ENCODE measurements at regions not wholly inside any gene's neighbourhood (a gene's known extent, or its start where the extent isn't known, plus 50 kb on each side); places are given as distances from the start of the nearest gene placed in this dataset.

GRCh38 chr1:5722635-5723164 is 269.5 kb downstream of the NPHP4 start:
- Mint-ChIP-seq H3K9me3 (no peaks in the 10 kb centered on the region), H3K4me1 (no peaks in the 10 kb centered on the region), H3K4me3 (no peak overlapping the region), H3K27ac (no peak overlapping the region), H3K36me3 (no peaks in the 10 kb centered on the region), H3K27me3 (peaks cover 4% of the 10 kb centered on the region)
- DNase-seq, result no peak

- Mint-ChIP-seq H3K4me1 (no peaks in the 10 kb centered on the region), H3K36me3 (no peaks in the 10 kb centered on the region), H3K4me3 (no peak overlapping the region), H3K27ac (no peak overlapping the region), H3K9me3 (no peaks in the 10 kb centered on the region), H3K27me3 (peaks cover 4% of the 10 kb centered on the region)
- DNase-seq, result no peak
Observed at GRCh38 chr1:5721634-5722215, 270.5 kb downstream of the NPHP4 start.

DNA sequence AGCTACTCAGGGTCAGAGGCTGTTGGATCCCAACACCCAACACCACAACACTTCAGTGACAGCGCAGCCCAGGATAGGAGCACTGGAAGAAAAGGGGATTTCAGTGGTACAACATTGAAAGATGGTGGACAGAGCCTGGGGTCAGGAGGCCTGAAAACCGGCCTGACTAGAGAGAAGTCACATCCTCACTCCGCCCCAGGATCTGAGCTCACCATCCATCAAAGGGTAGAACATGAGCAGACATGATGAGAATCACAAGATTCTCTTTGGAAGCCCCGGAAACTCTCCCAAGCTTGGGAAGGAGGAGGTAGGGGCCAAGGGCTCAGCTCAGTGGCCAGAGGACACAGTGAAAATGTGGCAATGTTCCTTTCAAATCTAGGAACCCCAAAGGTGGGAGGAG is 271.3 kb downstream of the NPHP4 start:
- Mint-ChIP-seq H3K4me1 (no peaks in the 10 kb centered on the region), H3K27me3 (peaks cover 8% of the 10 kb centered on the region), H3K27ac (no peak overlapping the region), H3K9me3 (no peaks in the 10 kb centered on the region), H3K36me3 (no peaks in the 10 kb centered on the region), H3K4me3 (no peak overlapping the region)
- DNase-seq, result no peak

GRCh38 chr1:5720484-5720883 is 271.7 kb downstream of the NPHP4 start:
- H3K36me3 Mint-ChIP-seq, result no peaks in the 10 kb centered on the region
- peaks cover 8% of the 10 kb centered on the region for H3K27me3 Mint-ChIP-seq
- H3K27ac Mint-ChIP-seq, result no peak overlapping the region
- H3K4me1 Mint-ChIP-seq, result no peaks in the 10 kb centered on the region
- H3K4me3 Mint-ChIP-seq, result no peak overlapping the region
- no peaks in the 10 kb centered on the region for H3K9me3 Mint-ChIP-seq
- no peak for DNase-seq

GRCh38 chr1:5720045-5720444 is 272.2 kb downstream of the NPHP4 start:
- Mint-ChIP-seq H3K27ac (no peak overlapping the region), H3K4me3 (no peak overlapping the region)

DNA sequence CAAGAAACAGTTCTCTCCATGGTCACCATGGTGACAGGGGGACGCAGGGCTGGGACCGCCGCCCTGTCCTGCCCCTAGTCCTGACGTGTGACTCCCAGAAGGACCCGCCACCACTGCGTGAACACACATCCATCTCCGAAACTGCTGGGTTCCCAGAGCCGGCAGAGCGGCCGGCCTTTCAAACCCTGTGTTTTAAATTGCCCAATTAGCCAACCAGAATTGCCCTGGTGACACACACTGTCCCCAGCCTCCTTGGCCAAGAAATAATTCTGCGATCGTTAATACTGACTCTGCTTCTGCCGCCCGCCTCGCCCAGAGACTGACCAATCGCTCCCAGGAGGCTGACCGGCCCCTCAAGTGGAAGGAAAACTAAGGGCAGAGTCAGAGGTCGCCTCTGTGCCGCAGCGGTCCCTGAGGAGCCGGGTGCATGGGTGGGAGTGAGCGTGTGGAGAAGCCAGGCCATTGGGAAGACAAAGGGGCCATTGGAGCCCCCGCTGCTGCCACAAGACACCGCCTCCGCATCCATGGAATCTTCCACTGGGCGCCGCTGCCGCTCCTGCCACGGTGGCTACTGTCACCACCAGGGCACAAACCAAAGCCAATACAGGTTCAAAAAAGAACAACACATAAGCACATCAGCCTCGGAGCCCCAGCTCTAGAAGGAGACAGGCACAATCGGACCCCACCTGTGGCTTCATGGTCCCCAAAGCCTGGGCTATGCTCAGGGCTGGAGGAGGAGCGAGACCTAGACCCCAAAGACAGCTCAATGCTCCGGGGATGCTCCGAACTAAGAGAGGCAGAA is 273.2 kb downstream of the NPHP4 start:
- Mint-ChIP-seq H3K36me3 (no peaks in the 10 kb centered on the region), H3K9me3 (no peaks in the 10 kb centered on the region), H3K4me3 (no peak overlapping the region), H3K27ac (no peak overlapping the region), H3K4me1 (no peaks in the 10 kb centered on the region), H3K27me3 (peaks cover 11% of the 10 kb centered on the region)
- DNase-seq, result no peak

More at GRCh38 chr1:5720045-5720444, 272.2 kb downstream of the NPHP4 start:
- no peak for DNase-seq
- H3K9me3 Mint-ChIP-seq, result no peaks in the 10 kb centered on the region
- no peaks in the 10 kb centered on the region for H3K36me3 Mint-ChIP-seq
- peaks cover 10% of the 10 kb centered on the region for H3K27me3 Mint-ChIP-seq
- no peaks in the 10 kb centered on the region for H3K4me1 Mint-ChIP-seq

- no peaks in the 10 kb centered on the region for H3K4me1 Mint-ChIP-seq
- H3K9me3 Mint-ChIP-seq, result no peaks in the 10 kb centered on the region
- DNase-seq, result no peak
- H3K27ac Mint-ChIP-seq, result no peak overlapping the region
- H3K4me3 Mint-ChIP-seq, result no peak overlapping the region
- H3K27me3 Mint-ChIP-seq, result peaks cover 11% of the 10 kb centered on the region
- H3K36me3 Mint-ChIP-seq, result no peaks in the 10 kb centered on the region
Observed at GRCh38 chr1:5717031-5717682, 275.1 kb downstream of the NPHP4 start.

DNA sequence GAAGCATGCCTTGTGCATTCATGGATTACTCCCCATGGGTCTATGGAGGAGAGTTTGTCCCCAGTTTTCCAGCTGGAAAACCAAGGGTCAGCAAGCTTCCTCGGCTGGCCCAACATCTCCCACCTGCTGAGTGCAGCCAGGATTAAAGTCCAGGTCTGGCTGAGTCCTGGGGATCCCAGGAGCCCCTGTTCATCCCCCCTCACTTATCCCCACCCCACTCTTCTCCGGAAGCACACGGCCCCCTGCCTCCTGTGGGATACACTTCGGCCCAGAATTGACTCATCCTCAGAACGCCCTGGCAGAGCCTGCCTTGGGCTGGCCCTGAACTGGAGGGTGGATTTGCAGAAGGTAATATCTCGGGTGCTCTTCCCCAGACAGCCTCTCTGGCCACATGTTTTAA is 276.1 kb downstream of the NPHP4 start:
- DNase-seq, result no peak
- Mint-ChIP-seq H3K4me1 (no peaks in the 10 kb centered on the region), H3K36me3 (no peaks in the 10 kb centered on the region), H3K9me3 (no peaks in the 10 kb centered on the region), H3K27ac (no peak overlapping the region), H3K4me3 (no peak overlapping the region), H3K27me3 (peaks cover 11% of the 10 kb centered on the region)

DNA sequence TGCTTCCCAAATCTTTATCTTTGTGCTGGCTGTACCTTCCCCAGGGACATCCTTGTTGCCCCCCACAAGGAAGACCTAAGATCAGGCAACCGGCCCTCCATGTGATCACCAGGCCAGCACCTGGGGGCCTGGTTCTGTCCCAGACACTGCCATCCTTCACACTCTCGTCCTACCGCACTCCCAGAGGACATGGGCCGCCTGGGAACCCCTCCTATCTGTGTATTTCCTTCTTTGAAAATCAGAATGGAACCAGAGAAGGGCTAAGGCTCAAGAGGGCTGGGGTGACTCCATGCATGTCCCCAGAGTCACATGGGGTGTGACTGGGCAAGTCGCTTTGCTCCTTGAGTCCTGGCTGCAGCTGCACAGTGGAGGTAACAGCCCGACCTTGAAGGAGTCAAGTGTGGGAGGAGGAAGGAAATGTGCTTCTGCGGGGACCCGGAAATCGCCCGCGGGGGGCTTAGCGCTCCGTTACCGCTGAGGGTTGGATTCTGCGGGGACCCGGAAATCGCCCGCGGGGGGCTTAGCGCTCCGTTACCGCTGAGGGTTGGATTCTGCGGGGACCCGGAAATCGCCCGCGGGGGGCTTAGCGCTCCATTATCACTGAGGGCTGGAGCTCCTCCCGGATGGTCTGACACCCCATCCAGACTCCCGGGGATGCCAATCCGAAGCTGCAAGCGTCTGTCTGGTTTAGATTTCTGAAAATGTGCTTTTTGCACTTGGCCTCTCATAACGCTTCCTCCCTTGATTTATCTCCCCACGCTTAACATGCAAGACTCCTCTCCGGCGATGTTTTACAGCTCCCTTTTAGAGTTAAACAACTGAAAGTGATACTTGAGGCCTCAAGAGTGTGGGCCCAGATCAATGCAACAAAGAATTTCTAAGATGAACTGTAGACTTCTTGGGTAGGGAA is 278.9 kb downstream of the NPHP4 start:
- Mint-ChIP-seq H3K27ac (no peak overlapping the region), H3K27me3 (peaks cover 11% of the 10 kb centered on the region), H3K4me1 (no peaks in the 10 kb centered on the region), H3K9me3 (no peaks in the 10 kb centered on the region), H3K4me3 (no peak overlapping the region), H3K36me3 (no peaks in the 10 kb centered on the region)
- DNase-seq, result no peak

- no peak overlapping the region for H3K4me3 Mint-ChIP-seq
- H3K36me3 Mint-ChIP-seq, result no peaks in the 10 kb centered on the region
- H3K4me1 Mint-ChIP-seq, result no peaks in the 10 kb centered on the region
- no peak for DNase-seq
- no peaks in the 10 kb centered on the region for H3K9me3 Mint-ChIP-seq
- peaks cover 11% of the 10 kb centered on the region for H3K27me3 Mint-ChIP-seq
- H3K27ac Mint-ChIP-seq, result no peak overlapping the region
Observed at GRCh38 chr1:5711956-5712645, 280.1 kb downstream of the NPHP4 start.

DNA sequence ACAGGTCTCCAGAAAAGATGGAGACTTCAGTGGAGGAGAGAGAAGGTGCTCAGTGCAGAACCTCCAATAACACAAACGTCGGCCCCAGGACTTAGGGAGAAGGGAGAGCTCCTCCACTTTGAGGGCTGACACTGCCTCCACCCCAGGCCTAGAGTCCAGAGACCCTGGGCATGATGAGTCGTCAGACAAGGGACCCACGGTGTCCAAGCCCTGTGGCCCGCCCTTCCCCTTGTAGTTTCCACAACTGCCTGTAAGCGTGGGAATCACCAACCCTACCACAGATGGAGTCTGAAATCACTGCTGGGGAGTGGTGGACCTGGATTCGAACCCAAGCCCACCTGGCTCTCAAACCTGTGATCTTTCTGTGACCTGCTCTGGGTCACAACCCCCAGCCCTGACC is 281.1 kb downstream of the NPHP4 start:
- H3K9me3 Mint-ChIP-seq, result no peaks in the 10 kb centered on the region
- peaks cover 7% of the 10 kb centered on the region for H3K27me3 Mint-ChIP-seq
- no peak overlapping the region for H3K4me3 Mint-ChIP-seq
- DNase-seq, result no peak
- H3K36me3 Mint-ChIP-seq, result no peaks in the 10 kb centered on the region
- no peak overlapping the region for H3K27ac Mint-ChIP-seq
- no peaks in the 10 kb centered on the region for H3K4me1 Mint-ChIP-seq

DNA sequence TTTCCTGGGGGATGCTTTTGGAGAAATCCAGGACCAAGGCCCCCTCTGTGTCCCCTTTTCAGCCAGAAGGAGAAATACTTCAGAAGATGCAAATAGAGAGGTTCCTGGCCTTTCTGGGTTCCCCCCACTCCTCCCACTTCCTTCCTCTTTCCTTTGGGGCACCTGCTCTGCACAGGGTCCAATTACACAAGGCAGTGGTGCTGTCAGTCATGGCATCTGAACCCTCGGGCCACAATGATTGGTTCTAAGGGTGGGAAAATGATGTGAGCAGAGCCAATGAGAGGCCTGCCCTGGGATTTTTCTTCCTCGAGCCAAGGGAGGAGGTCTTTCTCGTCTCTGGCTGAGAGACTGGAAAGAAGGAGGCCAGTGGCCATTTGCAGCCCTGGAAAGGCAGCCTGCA is 282.2 kb downstream of the NPHP4 start:
- Mint-ChIP-seq H3K9me3 (no peaks in the 10 kb centered on the region), H3K27me3 (peaks cover 2% of the 10 kb centered on the region), H3K4me1 (no peaks in the 10 kb centered on the region), H3K36me3 (no peaks in the 10 kb centered on the region), H3K27ac (no peak overlapping the region), H3K4me3 (no peak overlapping the region)
- no peak for DNase-seq

GRCh38 chr1:5709461-5709975 is 282.7 kb downstream of the NPHP4 start:
- no peak overlapping the region for H3K4me3 Mint-ChIP-seq
- no peak for DNase-seq
- H3K4me1 Mint-ChIP-seq, result no peaks in the 10 kb centered on the region
- H3K27ac Mint-ChIP-seq, result no peak overlapping the region
- H3K27me3 Mint-ChIP-seq, result no peaks in the 10 kb centered on the region
- H3K36me3 Mint-ChIP-seq, result no peaks in the 10 kb centered on the region
- H3K9me3 Mint-ChIP-seq, result no peaks in the 10 kb centered on the region
